Choroid plexus epithelial cell (primary cell): ENCODE measurements at regions not wholly inside any gene's neighbourhood (a gene's known extent, or its start where the extent isn't known, plus 50 kb on each side); places are given as distances from the start of the nearest gene placed in this dataset.
A peak's percentile ranks its signal among the peaks of the same experiment; 100 is the strongest.

ENCODE experiments used
- DNase-seq: peaks from one replicate; pipeline ENCODE4 v3.0.0-alpha.2; 2010; ENCODE audit warnings: low read depth
- H3K4me3 ChIP-seq: 2 replicates; pipeline ENCODE4 v1.5.1; 2011; ENCODE audit warnings: low read depth, mild to moderate bottlenecking, control low read depth, low read length, moderate library complexity
- TF ChIP-seq, protein P1 (sequence below): conservative IDR thresholded peaks from 2 replicates; pipeline ENCODE4 v1.5.1; 2011; ENCODE audit warnings: low read depth, mild to moderate bottlenecking, control low read depth, inconsistent platforms, low read length, moderate library complexity

- TF ChIP-seq, protein P1, sequence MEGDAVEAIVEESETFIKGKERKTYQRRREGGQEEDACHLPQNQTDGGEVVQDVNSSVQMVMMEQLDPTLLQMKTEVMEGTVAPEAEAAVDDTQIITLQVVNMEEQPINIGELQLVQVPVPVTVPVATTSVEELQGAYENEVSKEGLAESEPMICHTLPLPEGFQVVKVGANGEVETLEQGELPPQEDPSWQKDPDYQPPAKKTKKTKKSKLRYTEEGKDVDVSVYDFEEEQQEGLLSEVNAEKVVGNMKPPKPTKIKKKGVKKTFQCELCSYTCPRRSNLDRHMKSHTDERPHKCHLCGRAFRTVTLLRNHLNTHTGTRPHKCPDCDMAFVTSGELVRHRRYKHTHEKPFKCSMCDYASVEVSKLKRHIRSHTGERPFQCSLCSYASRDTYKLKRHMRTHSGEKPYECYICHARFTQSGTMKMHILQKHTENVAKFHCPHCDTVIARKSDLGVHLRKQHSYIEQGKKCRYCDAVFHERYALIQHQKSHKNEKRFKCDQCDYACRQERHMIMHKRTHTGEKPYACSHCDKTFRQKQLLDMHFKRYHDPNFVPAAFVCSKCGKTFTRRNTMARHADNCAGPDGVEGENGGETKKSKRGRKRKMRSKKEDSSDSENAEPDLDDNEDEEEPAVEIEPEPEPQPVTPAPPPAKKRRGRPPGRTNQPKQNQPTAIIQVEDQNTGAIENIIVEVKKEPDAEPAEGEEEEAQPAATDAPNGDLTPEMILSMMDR: no peak
- H3K4me3 ChIP-seq: no peak overlapping the region
- DNase-seq: no peak
These were observed 389.0 kb upstream of the ETAA1 start for GRCh38 chr2:67008155-67008554.

- TF ChIP-seq, protein P1: no peak
- no peak overlapping the region for H3K4me3 ChIP-seq
- no peak for DNase-seq
These were observed 385.0 kb upstream of the ETAA1 start for GRCh38 chr2:67012165-67012564.

DNA sequence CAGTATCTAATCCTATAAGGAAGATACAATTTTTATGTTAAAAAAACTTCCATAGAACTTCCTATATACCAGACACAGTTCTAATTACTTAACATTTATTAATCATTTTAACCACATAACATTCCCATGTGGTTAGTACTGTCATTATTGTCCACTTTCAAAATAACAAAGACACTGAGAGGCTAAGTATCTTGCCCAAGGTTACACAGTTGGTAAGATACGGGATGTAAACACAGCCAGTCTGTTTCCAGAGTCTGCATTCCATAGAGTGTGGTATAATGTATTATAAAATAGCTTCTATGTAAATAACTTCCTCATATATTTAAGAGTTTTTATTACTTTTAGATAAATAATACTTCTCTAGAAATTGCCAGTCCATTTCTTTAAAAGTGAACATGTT is 383.3 kb upstream of the ETAA1 start:
- peak; percentile 17 for DNase-seq
- no peak overlapping the region for H3K4me3 ChIP-seq
- TF ChIP-seq, protein P1: no peak

GRCh38 chr2:67015681-67016080 is 381.5 kb upstream of the ETAA1 start:
- H3K4me3 ChIP-seq: no peak overlapping the region
- DNase-seq: no peak
- TF ChIP-seq, protein P1: no peak

DNA sequence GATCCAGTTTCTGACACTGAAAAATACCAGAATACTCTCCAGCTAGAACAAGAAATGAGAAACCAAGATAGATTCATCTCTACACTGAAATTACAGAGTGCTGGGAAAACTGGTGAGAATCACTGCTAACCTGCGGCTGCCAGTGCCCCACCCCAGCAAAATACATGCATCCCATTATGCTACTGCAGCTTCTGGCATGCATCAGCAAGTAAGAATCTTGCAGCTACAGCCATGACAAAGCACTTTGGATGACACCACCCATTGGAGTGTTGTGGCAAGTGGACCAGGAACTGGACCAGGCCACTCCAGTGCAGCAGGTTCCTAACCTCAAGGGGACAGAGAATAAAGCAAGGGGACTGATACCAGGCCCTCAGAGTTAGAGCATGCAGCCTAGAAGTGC is 378.8 kb upstream of the ETAA1 start:
- TF ChIP-seq, protein P1: no peak
- H3K4me3 ChIP-seq: no peak overlapping the region
- no peak for DNase-seq

- TF ChIP-seq, protein P1: no peak
- peak; percentile 24 for DNase-seq
- no peak overlapping the region for H3K4me3 ChIP-seq
These were observed 365.1 kb upstream of the ETAA1 start for GRCh38 chr2:67032076-67032475.

DNA sequence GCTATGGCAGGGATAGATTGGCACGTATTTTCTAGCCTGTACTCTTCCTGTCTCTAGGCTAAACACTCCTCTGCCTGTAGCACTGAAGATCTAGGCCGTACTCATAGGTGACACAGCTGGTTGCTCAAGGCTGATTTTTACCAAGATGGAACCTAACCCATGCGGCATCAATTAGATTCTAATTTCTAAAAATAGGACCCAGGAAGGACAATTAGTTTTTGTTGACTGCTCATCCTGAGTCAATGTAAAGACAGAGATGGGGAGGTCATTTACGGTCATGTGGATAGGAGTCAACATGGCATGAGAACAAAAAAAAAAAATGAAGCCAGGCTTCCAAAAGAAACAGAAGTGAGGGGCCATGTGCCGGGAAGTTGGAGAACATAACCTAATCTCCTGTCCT is 360.7 kb upstream of the ETAA1 start:
- TF ChIP-seq, protein P1: no peak
- DNase-seq: no peak
- H3K4me3 ChIP-seq: no peak overlapping the region
